Psoas muscle (tissue), 7 donors: ENCODE measurements at regions not wholly inside any gene's neighbourhood (a gene's known extent, or its start where the extent isn't known, plus 50 kb on each side); places are given as distances from the start of the nearest gene placed in this dataset.

Source experiments
- ATAC-seq, 4 donors: fragments of 200-7000 bp; cut with Tn5 transposase; one replicate each; pipeline ENCODE4 v1.9.1; 2020; ENCODE audit warnings: moderate library complexity in 3 of 4, mild to moderate bottlenecking in 2 of 4
- DNase-seq, 2 donors: peaks; one replicate each; pipeline ENCODE4 v3.0.0-alpha.2; 2020
- H3K27ac ChIP-seq: fragments of 200-600 bp; one replicate; pipeline ENCODE4 v1.8.0; 2022
- H3K27me3 ChIP-seq, 3 donors: fragments of 200-600 bp in 1 of 3; one replicate each; pipeline versions ENCODE4 v1.6.1 to v1.8.0; 2013 to 2022; ENCODE audit warnings: low read length in 2 of 3, mild to moderate bottlenecking in 2 of 3, moderate library complexity in 1 of 3; ENCODE audit not compliant: insufficient read depth in 3 of 3
- H3K36me3 ChIP-seq, 2 donors: fragments of 200-600 bp in 1 of 2; one replicate each; pipeline versions ENCODE4 v1.6.1 to v1.8.0; 2013 to 2022; ENCODE audit warnings: low read depth in 1 of 2, mild to moderate bottlenecking in 1 of 2, moderate library complexity in 1 of 2; ENCODE audit not compliant: insufficient read depth in 1 of 2
- H3K4me1 ChIP-seq: fragments of 200-600 bp; one replicate; pipeline ENCODE4 v1.8.0; 2022
- H3K4me3 ChIP-seq: fragments of 200-600 bp; one replicate; pipeline ENCODE4 v1.8.0; 2022; ENCODE audit warnings: mild to moderate bottlenecking
- H3K9me3 ChIP-seq: fragments of 200-600 bp; one replicate; pipeline ENCODE4 v1.8.0; 2022
- CTCF ChIP-seq: fragments of 200-600 bp; IDR thresholded peaks from one replicate; pipeline ENCODE4 v1.8.0; 2022; ENCODE audit warnings: antibody characterized with exemption
- WGBS, 3 donors: extraction: QIAGEN DNeasy Blood & Tissue Kit; methylation state at CpG; one replicate each; pipeline versions ENCODE4 v1.1.6 to v1.1.7; 2013; 5-methylcytosine and 5-hydroxymethylcytosine counted together
- intact Hi-C, 2 donors: fragments of 100-400 bp; cut with DNase I; formaldehyde crosslinking; loops; one replicate each; pipeline versions ENCODE4 v1.11.0 to v1.14.2; 2022
- donor health status: healthy with polysubstance abuse.
- donor health status: DM: no; HTN: no; CAD: no; lungs with moderate emphysema.
- donor health status: Bipolar disorder and iron deficiency.
- donor health status: healthy.
- donor health status: DM: yes; HTN: yes; CAD: no.
- donor health status: DM: no; HTN: no; CAD: no.
- donor health status: DM: yes; HTN: yes; CAD: no.

GRCh38 chr2:136297312-136297711, 179.4 kb upstream of the CXCR4 start:
- Histone ChIP-seq H3K36me3 (no peaks in the 10 kb centered on the region), H3K27ac (no peak overlapping the region), H3K4me3 (no peak overlapping the region), H3K4me1 (no peaks in the 10 kb centered on the region), H3K27me3 (no peaks in the 10 kb centered on the region), H3K9me3 (no peaks in the 10 kb centered on the region)
- WGBS, 3 donors = 53 to 70% (median 67%) methylated on average over 3 of the region's 3 CpGs
- intact Hi-C loops = no loop called here
- no peak for ATAC-seq
- no peak for TF ChIP-seq CTCF
- no peak for DNase-seq

GRCh38 chr2:136295168-136295567, 177.2 kb upstream of the CXCR4 start:
- WGBS, 3 donors = 74 to 88% (median 79%) methylated on average over 1 of the region's 1 CpG
- DNase-seq = no peak

GRCh38 chr2:136291871-136292270, 173.9 kb upstream of the CXCR4 start:
- H3K4me1 ChIP-seq = no peaks in the 10 kb centered on the region
- H3K36me3 ChIP-seq = no peaks in the 10 kb centered on the region
- no peak for ATAC-seq
- no peak for TF ChIP-seq CTCF
- intact Hi-C loops = no loop called here
- H3K4me3 ChIP-seq = no peak overlapping the region
- WGBS, 3 donors = 89 to 93% (median 91%) methylated on average over 4 of the region's 4 CpGs
- no peaks in the 10 kb centered on the region for H3K9me3 ChIP-seq
- no peaks in the 10 kb centered on the region for H3K27me3 ChIP-seq
- no peak for DNase-seq
- no peak overlapping the region for H3K27ac ChIP-seq

More at GRCh38 chr2:136295168-136295567, 177.2 kb upstream of the CXCR4 start:
- no peak for ATAC-seq
- Histone ChIP-seq H3K4me1 (no peaks in the 10 kb centered on the region), H3K4me3 (no peak overlapping the region), H3K27ac (no peak overlapping the region), H3K36me3 (no peaks in the 10 kb centered on the region), H3K9me3 (no peaks in the 10 kb centered on the region), H3K27me3 (no peaks in the 10 kb centered on the region)
- TF ChIP-seq CTCF = no peak
- intact Hi-C loops = no loop called here

DNA sequence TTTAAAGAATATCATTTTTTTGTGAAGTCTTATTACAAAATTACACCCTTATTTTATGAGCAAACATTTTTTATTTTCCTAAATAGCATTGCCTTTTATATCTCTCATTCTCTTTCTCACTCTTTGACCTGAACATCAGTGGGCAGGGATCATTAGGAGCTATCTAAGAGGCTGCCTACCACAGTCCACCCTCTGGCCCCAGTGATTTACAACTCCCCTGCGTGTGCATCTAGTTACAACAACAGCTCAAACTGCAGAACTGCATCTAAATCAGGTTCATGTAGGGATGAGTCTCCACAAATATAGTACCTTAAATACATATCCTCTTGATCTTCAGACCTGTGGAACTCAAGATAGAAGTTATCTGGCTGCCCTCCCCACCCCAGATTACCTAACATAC, 172.4 kb upstream of the CXCR4 start:
- intact Hi-C loops = no loop called here
- ATAC-seq (no peak), DNase-seq (no peak)
- WGBS, 3 donors = 65 to 77% (median 73%) methylated on average over 1 of the region's 1 CpG
- no peak for TF ChIP-seq CTCF
- no peaks in the 10 kb centered on the region for H3K27me3 ChIP-seq
- H3K4me3 ChIP-seq = no peak overlapping the region
- no peaks in the 10 kb centered on the region for H3K4me1 ChIP-seq
- H3K27ac ChIP-seq = no peak overlapping the region
- no peaks in the 10 kb centered on the region for H3K36me3 ChIP-seq
- no peaks in the 10 kb centered on the region for H3K9me3 ChIP-seq

DNA sequence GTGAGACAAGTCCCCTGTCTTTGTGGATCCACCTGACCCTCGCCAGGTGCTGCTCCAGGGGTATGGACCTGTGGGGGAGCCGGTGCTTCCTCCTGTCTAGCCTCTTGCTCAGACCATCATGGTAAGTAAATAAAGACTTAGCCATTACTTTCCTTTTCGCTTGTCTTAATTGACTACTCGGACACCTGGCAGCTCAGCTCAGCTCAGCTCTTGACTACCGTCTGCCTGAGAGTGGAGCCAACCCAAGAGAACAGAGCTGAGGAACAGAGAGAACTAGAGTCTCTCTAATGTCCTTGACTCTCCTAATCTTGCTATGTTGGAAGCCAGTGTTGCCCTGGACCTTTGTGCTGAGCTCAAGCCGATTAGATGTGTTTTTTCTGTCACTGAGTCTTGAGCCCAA, 170.3 kb upstream of the CXCR4 start:
- intact Hi-C loops = no loop called here
- no peak overlapping the region for H3K27ac ChIP-seq
- H3K36me3 ChIP-seq = no peaks in the 10 kb centered on the region
- TF ChIP-seq CTCF = no peak
- no peak overlapping the region for H3K4me3 ChIP-seq
- WGBS, 3 donors = 87 to 90% (median 88%) methylated on average over 6 of the region's 6 CpGs
- DNase-seq (no peak), ATAC-seq (no peak)
- H3K9me3 ChIP-seq = no peaks in the 10 kb centered on the region
- H3K27me3 ChIP-seq = no peaks in the 10 kb centered on the region
- H3K4me1 ChIP-seq = no peaks in the 10 kb centered on the region
